Liver (tissue), 3 donors: ENCODE measurements at regions not wholly inside any gene's neighbourhood (a gene's known extent, or its start where the extent isn't known, plus 50 kb on each side); places are given as distances from the start of the nearest gene placed in this dataset.

Experiments used
- ATF3 ChIP-seq: IDR thresholded peaks from 2 replicates; pipeline ENCODE4 v1.6.1; 2016; ENCODE audit warnings: antibody characterized with exemption
- CTCF ChIP-seq: fragments of 150-350 bp; IDR thresholded peaks from 2 replicates; pipeline ENCODE4 v1.5.1; 2017; ENCODE audit warnings: improper control_type of control experiment, low read depth, low read length; ENCODE audit not compliant: missing input control
- FOXA1 ChIP-seq: IDR thresholded peaks from 2 replicates; pipeline ENCODE4 v1.6.1; 2016; ENCODE audit warnings: antibody characterized with exemption
- GABPA ChIP-seq, 2 donors: IDR thresholded peaks in 1 of 2; conservative IDR thresholded peaks in 1 of 2; 2 replicates each; pipeline ENCODE4 v1.6.1; 2016; ENCODE audit warnings: antibody characterized with exemption in 2 of 2, mild to moderate bottlenecking in 1 of 2, moderate library complexity in 1 of 2
- MAX ChIP-seq: IDR thresholded peaks from 2 replicates; pipeline ENCODE4 v1.6.1; 2016; ENCODE audit warnings: antibody characterized with exemption
- RAD21 ChIP-seq, 2 donors: IDR thresholded peaks; 2 replicates each; pipeline ENCODE4 v1.6.1; 2016; ENCODE audit warnings: antibody characterized with exemption in 2 of 2, mild to moderate bottlenecking in 2 of 2
- REST ChIP-seq: IDR thresholded peaks from 2 replicates; pipeline ENCODE4 v1.6.1; 2016; ENCODE audit warnings: antibody characterized with exemption, mild to moderate bottlenecking
- RXRA ChIP-seq, 2 donors: IDR thresholded peaks; 2 replicates each; pipeline ENCODE4 v1.6.1; 2017 to 2018; ENCODE audit warnings: antibody characterized with exemption in 2 of 2, mild to moderate bottlenecking in 1 of 2
- TAF1 ChIP-seq: conservative IDR thresholded peaks from 2 replicates; pipeline ENCODE4 v1.6.1; 2016; ENCODE audit warnings: antibody characterized with exemption, mild to moderate bottlenecking
- YY1 ChIP-seq: IDR thresholded peaks from 2 replicates; pipeline ENCODE4 v1.6.1; 2016; ENCODE audit warnings: antibody characterized with exemption, mild to moderate bottlenecking
- donor health status: healthy.
- donor health status: healthy.

- no peak for TF ChIP-seq REST
- TF ChIP-seq CTCF = no peak
- no peak for TF ChIP-seq YY1
- TF ChIP-seq ATF3 = no peak
- no peak for TF ChIP-seq GABPA (IDR thresholded peaks at IDR 0.05 in 1 of 2, conservative IDR thresholded peaks at IDR 0.05 in 1 of 2)
- TF ChIP-seq RXRA (IDR thresholded peaks at IDR 0.05) = no peak
- TF ChIP-seq TAF1 = no peak
- no peak for TF ChIP-seq FOXA1
- TF ChIP-seq MAX = no peak
- TF ChIP-seq RAD21 (IDR thresholded peaks at IDR 0.05) = no peak
These were observed 101.0 kb downstream of the NRN1 start for GRCh38 chr6:5905431-5906339.
